Glutamatergic neuron (in vitro differentiated cells): ENCODE measurements at regions not wholly inside any gene's neighbourhood (a gene's known extent, or its start where the extent isn't known, plus 50 kb on each side); places are given as distances from the start of the nearest gene placed in this dataset.
A peak's percentile ranks its signal among the peaks of the same experiment; 100 is the strongest.

ENCODE experiments used
- DNase-seq: peaks from one replicate; pipeline ENCODE4 v3.0.0; 2022
- H3K27ac Mint-ChIP-seq: one replicate; pipeline ENCODE4 v1.8.0; 2020; ENCODE audit warnings: mild to moderate bottlenecking, mixed read lengths, inconsistent platforms; ENCODE audit not compliant: unreplicated experiment
- H3K27me3 Mint-ChIP-seq: one replicate; pipeline ENCODE4 v1.8.0; 2020; ENCODE audit warnings: mild to moderate bottlenecking, moderate library complexity, mixed read lengths, inconsistent platforms; ENCODE audit not compliant: unreplicated experiment
- H3K36me3 Mint-ChIP-seq: one replicate; pipeline ENCODE4 v1.8.0; 2020; ENCODE audit warnings: mild to moderate bottlenecking, mixed read lengths, inconsistent platforms; ENCODE audit not compliant: unreplicated experiment
- H3K4me1 Mint-ChIP-seq: one replicate; pipeline ENCODE4 v1.8.0; 2020; ENCODE audit warnings: mild to moderate bottlenecking, low read depth, mixed read lengths, inconsistent platforms; ENCODE audit not compliant: unreplicated experiment
- H3K4me3 Mint-ChIP-seq: one replicate; pipeline ENCODE4 v1.8.0; 2020; ENCODE audit warnings: mild to moderate bottlenecking, mixed read lengths, inconsistent platforms; ENCODE audit not compliant: unreplicated experiment
- H3K9me3 Mint-ChIP-seq: one replicate; pipeline ENCODE4 v1.8.0; 2020; ENCODE audit warnings: mild to moderate bottlenecking, moderate library complexity, mixed read lengths, inconsistent platforms; ENCODE audit not compliant: unreplicated experiment
- CTCF ChIP-seq: fragments of 200-600 bp; sonication (generic); IDR thresholded peaks from one replicate; pipeline ENCODE4 v1.5.0; 2021; ENCODE audit not compliant: partially characterized antibody, unreplicated experiment

- DNase-seq = no peak
- TF ChIP-seq CTCF = no peak
- Mint-ChIP-seq H3K4me1 (peaks cover 19% of the 10 kb centered on the region), H3K27ac (no peak overlapping the region), H3K9me3 (no peaks in the 10 kb centered on the region), H3K27me3 (peaks cover 8% of the 10 kb centered on the region), H3K4me3 (no peak overlapping the region), H3K36me3 (peaks cover 5% of the 10 kb centered on the region)
Observed at GRCh38 chr2:196558497-196558896, 81.0 kb upstream of the CCDC150 start.

- Mint-ChIP-seq H3K27ac (no peak overlapping the region), H3K4me3 (no peak overlapping the region), H3K27me3 (peaks cover 5% of the 10 kb centered on the region), H3K9me3 (peaks cover 1% of the 10 kb centered on the region), H3K4me1 (peaks cover 19% of the 10 kb centered on the region), H3K36me3 (peaks cover 5% of the 10 kb centered on the region)
- no peak for DNase-seq
- TF ChIP-seq CTCF = no peak
Observed at GRCh38 chr2:196563876-196564275, 75.6 kb upstream of the CCDC150 start.

- H3K36me3 Mint-ChIP-seq = peaks cover 5% of the 10 kb centered on the region
- H3K4me3 Mint-ChIP-seq = no peak overlapping the region
- peaks cover 3% of the 10 kb centered on the region for H3K27me3 Mint-ChIP-seq
- H3K9me3 Mint-ChIP-seq = peaks cover 1% of the 10 kb centered on the region
- no peak for TF ChIP-seq CTCF
- no peak overlapping the region for H3K27ac Mint-ChIP-seq
- H3K4me1 Mint-ChIP-seq = peaks cover 19% of the 10 kb centered on the region
- DNase-seq = no peak
Observed at GRCh38 chr2:196565106-196565765, 74.3 kb upstream of the CCDC150 start.

- no peak for DNase-seq
- H3K4me1 Mint-ChIP-seq = peaks cover 19% of the 10 kb centered on the region
- peaks cover 1% of the 10 kb centered on the region for H3K9me3 Mint-ChIP-seq
- no peak for TF ChIP-seq CTCF
- peaks cover 3% of the 10 kb centered on the region for H3K27me3 Mint-ChIP-seq
- no peak overlapping the region for H3K27ac Mint-ChIP-seq
- H3K36me3 Mint-ChIP-seq = peaks cover 5% of the 10 kb centered on the region
- no peak overlapping the region for H3K4me3 Mint-ChIP-seq
Observed at GRCh38 chr2:196565982-196566381, 73.5 kb upstream of the CCDC150 start.

GRCh38 chr2:196566961-196567666, 72.4 kb upstream of the CCDC150 start:
- no peaks in the 10 kb centered on the region for H3K36me3 Mint-ChIP-seq
- peaks cover 3% of the 10 kb centered on the region for H3K27me3 Mint-ChIP-seq
- H3K4me1 Mint-ChIP-seq = peaks cover 16% of the 10 kb centered on the region
- H3K9me3 Mint-ChIP-seq = peaks cover 1% of the 10 kb centered on the region
- peak overlapping the region; percentile 17 for H3K27ac Mint-ChIP-seq
- H3K4me3 Mint-ChIP-seq = no peak overlapping the region
- DNase-seq = no peak
- TF ChIP-seq CTCF = no peak
